Fibroblast of the conjunctiva (primary cell): ENCODE measurements at regions not wholly inside any gene's neighbourhood (a gene's known extent, or its start where the extent isn't known, plus 50 kb on each side); places are given as distances from the start of the nearest gene placed in this dataset.
"Not testable (repeated sequence)": the region's sequence is repeated elsewhere in the genome, so short reads cannot be mapped to it uniquely, and the experiment has no call there.

Experiments
- DNase-seq: peaks from one replicate; pipeline ENCODE4 v3.0.0-alpha.2; 2010; ENCODE audit warnings: low read depth

- DNase-seq = no peak
Measured at GRCh38 chr18:11511434-11512095, 97.8 kb upstream of the SLC35G4 start.

GRCh38 chr18:11506856-11507255 lies 102.5 kb upstream of the SLC35G4 start:
- DNase-seq = no peak

DNA sequence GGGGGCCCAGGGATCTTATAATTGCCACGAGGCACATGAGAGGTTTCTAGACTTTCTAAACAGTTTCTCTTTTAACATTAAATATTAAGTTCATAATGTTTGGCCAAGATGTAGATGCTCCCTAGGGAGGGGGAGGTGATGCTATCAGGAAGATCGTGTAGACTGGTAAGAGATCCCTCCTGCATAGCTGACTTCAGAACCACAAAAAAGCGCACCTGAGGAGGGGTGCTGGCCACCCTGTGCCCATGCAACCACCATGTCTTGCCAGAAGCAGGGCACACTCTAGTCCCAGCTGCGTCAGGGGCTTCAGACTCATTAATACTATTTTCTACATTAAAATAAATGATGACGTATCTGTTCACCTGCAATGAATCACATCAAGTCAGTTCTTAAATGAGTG lies 103.4 kb upstream of the SLC35G4 start:
- no peak for DNase-seq

DNA sequence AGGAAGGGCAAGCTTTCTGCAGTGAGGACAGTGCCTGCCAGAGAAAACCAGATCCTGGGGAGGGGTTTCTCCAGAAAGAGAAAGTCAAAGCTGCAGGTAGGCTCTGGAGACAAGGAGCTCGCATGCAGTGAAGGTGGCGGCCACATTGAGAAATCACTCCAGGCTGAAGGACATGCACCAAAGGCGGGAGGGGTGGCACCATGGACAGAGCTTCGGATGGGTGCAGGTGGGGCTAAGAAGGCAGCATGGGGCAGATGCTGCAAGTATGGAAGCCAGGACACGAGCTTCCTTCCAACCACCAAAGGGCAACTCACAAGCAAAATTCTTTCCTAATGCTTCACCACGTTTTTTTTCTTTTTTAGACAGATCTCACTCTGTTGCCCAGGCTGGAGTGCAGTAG lies 104.4 kb upstream of the SLC35G4 start:
- no peak for DNase-seq

DNA sequence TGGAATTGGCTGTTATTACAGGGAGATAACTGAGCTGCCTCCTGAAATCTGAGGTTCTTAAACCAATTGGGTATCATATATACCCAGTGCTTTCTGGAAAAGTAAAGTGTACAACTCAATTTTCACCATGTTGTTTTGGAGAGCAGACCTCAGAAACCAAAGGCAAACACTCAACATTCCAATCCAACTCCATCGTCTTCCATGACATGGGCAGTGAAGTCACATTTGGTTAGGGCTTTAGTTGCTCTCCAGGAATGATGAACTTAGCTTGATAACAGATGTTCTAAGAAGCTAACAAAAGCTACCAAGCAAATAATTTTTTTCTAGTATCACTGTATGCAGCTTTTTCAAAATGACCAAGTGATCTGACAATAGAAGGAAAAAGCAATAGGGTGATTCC lies 107.0 kb upstream of the SLC35G4 start:
- DNase-seq = no peak

DNA sequence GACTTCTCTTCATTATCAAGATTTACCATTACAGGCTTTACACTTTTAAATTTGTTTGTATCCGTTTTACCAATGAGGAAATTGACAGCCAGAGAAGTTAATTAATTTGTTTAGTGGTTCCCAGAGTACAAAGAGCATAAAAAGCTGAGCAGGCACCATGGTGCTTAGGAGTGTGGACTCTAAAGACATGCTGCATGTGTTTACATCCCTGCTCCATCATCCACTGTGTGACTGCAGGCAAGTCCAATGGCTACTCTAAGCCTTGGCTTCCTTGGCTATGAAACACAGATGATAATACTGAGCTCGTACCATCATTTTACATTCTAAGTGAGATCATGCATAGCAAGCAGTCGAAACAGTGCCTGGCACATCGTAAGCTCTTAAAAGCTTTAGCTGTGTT lies 108.0 kb upstream of the SLC35G4 start:
- no peak for DNase-seq

DNA sequence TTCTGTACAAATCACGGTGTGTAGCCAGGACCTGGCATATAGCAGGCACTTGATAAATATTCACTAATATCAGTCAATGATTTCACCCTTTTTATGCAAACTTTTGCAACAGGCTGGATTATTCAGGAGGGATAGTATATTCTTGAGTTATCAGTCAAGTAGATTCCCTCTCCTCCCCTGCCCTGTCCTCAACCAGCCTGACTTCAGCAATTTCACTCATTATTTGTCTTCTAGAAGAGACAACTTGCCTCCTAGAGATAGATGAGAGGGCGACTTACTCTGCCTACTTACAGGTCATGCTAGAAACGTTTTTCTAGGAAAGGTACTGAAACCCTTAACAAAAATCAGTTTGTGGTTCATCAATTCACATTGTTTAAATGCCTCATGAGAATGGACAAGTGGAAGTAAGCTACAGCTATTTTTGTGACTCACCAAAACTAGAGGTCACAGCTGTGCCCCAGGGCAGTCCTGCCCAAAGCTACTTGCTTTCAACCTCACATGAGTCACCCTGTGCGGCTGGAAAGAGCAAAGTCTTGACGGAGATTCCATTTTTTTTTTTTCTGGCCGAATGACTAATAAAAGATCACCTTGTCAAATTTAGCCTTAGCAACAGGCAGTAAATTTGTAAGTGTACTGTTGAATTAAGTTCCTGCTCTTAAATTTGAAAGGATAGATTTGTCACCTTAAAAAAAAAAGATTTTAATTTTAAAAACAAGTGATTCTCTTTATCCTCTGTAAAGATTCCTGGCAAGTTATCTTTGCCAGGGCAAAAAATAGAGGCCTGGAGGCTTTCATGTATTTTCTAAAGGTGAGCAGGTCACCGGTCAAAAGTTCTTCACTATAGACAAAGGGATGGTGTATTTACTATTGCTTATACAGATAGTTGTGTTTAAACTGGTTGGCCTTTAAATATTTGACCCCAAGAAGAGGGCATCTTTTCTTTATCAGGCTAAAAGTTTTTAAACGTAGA lies 109.0 kb upstream of the SLC35G4 start:
- DNase-seq = peak; percentile 85

DNA sequence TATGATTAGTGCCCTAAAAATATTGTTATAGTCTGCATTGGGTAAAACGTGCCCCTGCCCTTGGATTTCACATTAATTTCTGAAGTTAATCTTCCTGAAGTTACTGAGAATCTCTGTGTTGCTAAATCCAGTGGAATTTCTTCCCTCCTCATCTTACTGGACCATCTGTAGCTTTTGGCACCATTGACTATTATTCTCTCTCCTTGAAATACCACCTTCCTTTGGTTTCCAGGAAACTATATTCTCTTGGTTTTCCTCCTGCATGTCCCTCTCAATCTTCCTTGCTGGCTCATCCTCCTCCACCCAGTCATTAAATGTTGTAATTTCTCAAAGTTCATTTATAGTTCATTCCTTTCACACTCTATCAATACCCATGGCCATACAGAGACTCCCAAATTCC lies 110.6 kb upstream of the SLC35G4 start:
- DNase-seq = no peak

GRCh38 chr18:11497585-11497984 lies 111.8 kb upstream of the SLC35G4 start:
- no peak for DNase-seq

DNA sequence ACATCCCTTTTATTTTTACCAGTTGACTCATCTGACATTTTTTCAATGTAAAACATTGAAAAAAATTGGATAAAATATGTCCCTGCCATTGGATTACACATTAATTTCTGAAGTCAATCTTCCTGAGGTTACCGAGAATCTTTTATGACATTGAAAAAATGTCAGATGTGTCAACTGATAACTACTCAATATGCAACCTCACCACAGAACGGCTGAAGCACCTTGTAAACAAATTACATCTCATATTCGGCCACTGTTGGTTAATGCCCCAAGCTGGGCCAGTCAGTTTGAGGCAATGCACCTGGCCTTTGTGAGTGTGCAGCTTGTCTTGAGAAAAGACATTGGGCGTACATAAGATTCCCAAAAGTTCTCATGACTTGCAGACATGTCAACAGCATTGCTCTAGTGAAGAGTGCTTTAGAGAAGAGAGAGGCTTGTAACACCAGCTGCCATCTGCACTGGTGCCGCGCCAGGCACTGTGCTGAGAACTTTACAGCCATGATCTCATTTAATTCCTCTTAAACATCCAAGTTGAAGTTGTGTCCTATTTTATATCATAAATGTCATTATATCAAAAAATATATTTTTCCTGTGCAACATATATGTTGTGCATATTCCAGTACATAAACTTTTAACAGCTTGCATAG lies 112.7 kb upstream of the SLC35G4 start:
- DNase-seq = no peak

GRCh38 chr18:11495441-11495840 lies 114.0 kb upstream of the SLC35G4 start:
- DNase-seq = no peak

DNA sequence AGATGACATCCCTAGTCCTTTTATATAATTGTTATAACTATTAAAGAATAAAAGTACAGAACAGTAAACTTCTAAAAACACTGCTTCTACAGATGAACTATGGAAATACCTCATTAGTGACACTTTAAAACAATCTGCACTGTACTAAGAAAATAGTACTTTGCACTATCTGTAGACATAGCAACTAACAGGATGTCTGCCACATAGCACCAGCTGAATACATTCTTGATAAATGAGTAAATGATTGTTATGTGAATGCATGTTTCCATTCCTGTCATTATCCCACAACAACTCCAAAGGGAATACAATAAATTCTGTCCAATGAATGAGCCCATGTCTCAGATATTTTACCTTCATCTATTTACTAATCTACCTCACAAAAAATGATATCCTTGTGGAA lies 115.3 kb upstream of the SLC35G4 start:
- no peak for DNase-seq

DNA sequence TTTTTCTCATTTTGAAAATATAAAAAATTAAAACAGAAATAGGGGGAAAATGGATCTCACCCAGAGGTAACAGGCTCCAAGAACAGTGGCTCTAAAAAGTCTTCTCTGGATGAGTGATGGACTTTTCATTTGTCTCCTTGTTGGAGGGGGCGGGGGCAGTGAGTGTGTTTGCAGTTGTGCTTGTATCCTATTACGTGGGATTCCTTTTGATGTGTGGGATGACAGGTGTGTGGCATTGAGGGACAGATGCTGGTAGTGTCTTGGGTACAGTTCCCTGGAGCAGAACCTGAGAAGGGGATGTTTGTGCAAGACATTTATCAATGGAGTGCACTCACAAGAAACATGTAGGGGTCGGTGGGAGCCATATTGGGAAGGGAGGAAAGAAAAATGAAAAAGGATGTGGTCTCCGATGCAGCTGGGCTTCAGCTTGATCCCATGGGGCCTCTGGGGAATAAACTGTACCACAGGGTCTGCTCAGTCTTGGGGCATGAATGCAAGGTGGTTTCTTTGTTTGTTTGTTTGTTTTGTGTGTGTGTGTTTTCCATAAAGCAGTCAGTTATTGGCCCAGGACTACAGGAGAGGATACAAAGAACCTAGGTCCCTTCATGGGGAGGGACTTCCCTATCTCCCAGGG lies 120.0 kb upstream of the SLC35G4 start:
- DNase-seq = no peak

- peak; percentile 26 for DNase-seq
Measured at GRCh38 chr18:11488175-11488574, 121.2 kb upstream of the SLC35G4 start.

GRCh38 chr18:11487390-11487789 lies 122.0 kb upstream of the SLC35G4 start:
- no peak for DNase-seq

GRCh38 chr18:11482271-11482670 lies 127.1 kb upstream of the SLC35G4 start:
- DNase-seq = no peak

- DNase-seq = no peak
Measured at GRCh38 chr18:11480692-11481091, 128.7 kb upstream of the SLC35G4 start.

GRCh38 chr18:11479031-11479430 lies 130.4 kb upstream of the SLC35G4 start:
- not testable (repeated sequence) for DNase-seq

GRCh38 chr18:11470941-11471340 lies 138.5 kb upstream of the SLC35G4 start:
- no peak for DNase-seq

DNA sequence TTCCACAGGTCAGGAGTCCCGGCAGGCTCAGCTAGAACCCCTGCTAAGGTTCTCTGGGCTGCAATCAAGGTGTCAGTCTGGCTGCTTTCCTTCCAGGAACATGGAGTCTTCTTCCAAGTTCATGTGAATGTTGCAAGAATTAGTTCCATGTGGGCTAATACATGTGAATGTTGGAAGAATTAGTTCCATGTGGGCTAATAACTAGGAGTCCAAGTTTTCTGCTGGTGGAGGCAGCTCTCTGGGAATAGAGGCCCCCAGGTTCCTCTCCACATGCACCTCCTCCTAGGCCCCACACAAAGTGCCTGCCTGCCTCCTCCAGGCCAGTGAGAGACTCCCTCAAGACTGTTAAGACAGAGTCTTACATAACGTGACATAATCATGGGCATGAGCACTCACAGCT lies 140.8 kb upstream of the SLC35G4 start:
- DNase-seq = peak; percentile 2

DNA sequence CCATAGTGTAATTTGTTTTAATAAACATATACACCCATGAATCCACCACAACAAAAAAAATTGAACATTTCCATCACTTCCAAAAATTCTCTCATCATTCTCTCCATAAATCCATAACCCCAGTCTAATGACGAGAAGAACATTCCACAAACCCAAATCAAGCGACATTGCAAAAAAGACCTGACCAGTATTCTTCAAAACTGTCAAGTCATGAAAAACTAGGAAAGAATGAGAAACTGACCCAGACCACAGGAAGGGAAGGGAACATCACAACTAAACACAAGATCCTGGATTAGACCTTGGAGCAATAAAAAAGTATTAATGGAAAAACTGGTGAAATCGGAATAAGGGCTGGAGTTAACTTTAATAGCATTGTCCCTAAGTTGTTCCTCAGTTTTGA lies 141.3 kb upstream of the SLC35G4 start:
- no peak for DNase-seq

- DNase-seq = no peak
Measured at GRCh38 chr18:11467611-11468010, 141.8 kb upstream of the SLC35G4 start.
